T-helper 1 cell (primary cell): ENCODE measurements at regions not wholly inside any gene's neighbourhood (a gene's known extent, or its start where the extent isn't known, plus 50 kb on each side); places are given as distances from the start of the nearest gene placed in this dataset.

ENCODE experiments used
- DNase-seq, 5 donors: peaks; one replicate each; pipeline ENCODE4 v3.0.0-alpha.2; 2012 to 2020

- DNase-seq: no peak
Observed at GRCh38 chr2:199019898-199020507, 437.7 kb downstream of the SATB2 start.

- no peak for DNase-seq
Observed at GRCh38 chr2:199018826-199019225, 438.9 kb downstream of the SATB2 start.

- no peak for DNase-seq
Observed at GRCh38 chr2:199015072-199015471, 442.7 kb downstream of the SATB2 start.

GRCh38 chr2:199014226-199014625, 443.5 kb downstream of the SATB2 start:
- no peak for DNase-seq

- DNase-seq: no peak
Observed at GRCh38 chr2:199011908-199012307, 445.8 kb downstream of the SATB2 start.

- no peak for DNase-seq
Observed at GRCh38 chr2:198994678-198995077, 463.1 kb downstream of the SATB2 start.

- DNase-seq: no peak
Observed at GRCh38 chr2:198991431-198991830, 466.3 kb downstream of the SATB2 start.

- DNase-seq: no peak
Observed at GRCh38 chr2:198975779-198976178, 482.0 kb downstream of the SATB2 start.

GRCh38 chr2:198973785-198974184, 484.0 kb downstream of the SATB2 start:
- no peak for DNase-seq

GRCh38 chr2:198973181-198973580, 484.6 kb downstream of the SATB2 start:
- DNase-seq: no peak

- no peak for DNase-seq
Observed at GRCh38 chr2:198968545-198968944, 489.2 kb downstream of the SATB2 start.

- no peak for DNase-seq
Observed at GRCh38 chr2:198966269-198966668, 491.5 kb downstream of the SATB2 start.

GRCh38 chr2:198961547-198961946, 496.2 kb downstream of the SATB2 start:
- DNase-seq: no peak

GRCh38 chr2:198957181-198957580, 500.6 kb downstream of the SATB2 start:
- DNase-seq: no peak

GRCh38 chr2:198953328-198953727, 504.4 kb downstream of the SATB2 start:
- no peak for DNase-seq

GRCh38 chr2:198950803-198951202, 506.9 kb downstream of the SATB2 start:
- no peak for DNase-seq

GRCh38 chr2:198945496-198945895, 512.2 kb downstream of the SATB2 start:
- DNase-seq: no peak

GRCh38 chr2:198930170-198930569, 527.6 kb downstream of the SATB2 start:
- DNase-seq: no peak

- no peak for DNase-seq
Observed at GRCh38 chr2:198928026-198928425, 529.7 kb downstream of the SATB2 start.

- no peak for DNase-seq
Observed at GRCh38 chr2:198917926-198918720, 539.6 kb downstream of the SATB2 start.

- no peak for DNase-seq
Observed at GRCh38 chr2:198917275-198917674, 540.5 kb downstream of the SATB2 start.

GRCh38 chr2:198916548-198917080, 541.1 kb downstream of the SATB2 start:
- DNase-seq: no peak

- DNase-seq: no peak
Observed at GRCh38 chr2:198913394-198914152, 544.2 kb downstream of the SATB2 start.
